GM21447 (cell line): ENCODE measurements at regions not wholly inside any gene's neighbourhood (a gene's known extent, or its start where the extent isn't known, plus 50 kb on each side); places are given as distances from the start of the nearest gene placed in this dataset.

Experiments used
- ATAC-seq: cut with Tn5 transposase; IDR thresholded peaks from one replicate; pipeline ENCODE4 v1.9.1; 2021; ENCODE audit not compliant: unreplicated experiment

- no peak for ATAC-seq
Measured at GRCh38 chr13:50191004-50191403, 175.8 kb downstream of the KCNRG start.

GRCh38 chr13:50192272-50192813 is 177.1 kb downstream of the KCNRG start:
- ATAC-seq = no peak

DNA sequence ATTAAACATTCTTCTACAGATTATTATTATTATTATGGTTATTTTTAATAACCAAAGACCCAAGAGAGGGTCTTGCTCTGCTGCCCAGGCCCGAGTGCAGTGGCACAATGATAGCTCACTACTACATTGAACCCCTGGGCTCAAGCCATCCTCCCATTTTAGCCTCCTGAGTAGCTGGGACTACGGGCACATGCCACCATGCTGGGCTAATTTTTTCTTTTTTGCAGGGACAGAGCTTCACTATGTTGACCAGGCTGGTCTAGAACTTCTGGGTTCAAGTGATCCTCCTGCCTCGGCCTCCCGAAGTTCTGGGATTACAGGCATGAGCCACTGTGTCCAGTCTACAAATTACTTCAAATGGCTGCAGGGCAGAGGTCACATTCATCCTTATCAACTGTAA is 179.8 kb downstream of the KCNRG start:
- no peak for ATAC-seq

DNA sequence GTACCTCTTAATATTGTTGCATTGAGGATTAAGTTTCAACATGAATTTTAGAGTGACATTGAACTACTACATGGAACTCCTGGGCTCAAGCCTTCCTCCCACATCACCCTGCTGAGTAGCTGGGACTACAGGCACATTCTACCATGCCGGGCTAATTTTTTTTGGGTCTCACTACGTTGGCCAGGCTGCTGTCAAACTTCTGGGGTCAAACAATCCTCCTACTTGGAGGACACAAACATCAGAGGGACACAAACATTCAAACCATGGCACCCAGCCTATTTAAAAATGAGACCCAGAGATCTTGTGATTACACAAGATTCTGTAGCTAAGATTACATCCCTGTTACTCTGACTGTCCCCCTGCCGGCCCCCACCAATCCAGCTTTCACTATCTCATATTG is 180.9 kb downstream of the KCNRG start:
- no peak for ATAC-seq

DNA sequence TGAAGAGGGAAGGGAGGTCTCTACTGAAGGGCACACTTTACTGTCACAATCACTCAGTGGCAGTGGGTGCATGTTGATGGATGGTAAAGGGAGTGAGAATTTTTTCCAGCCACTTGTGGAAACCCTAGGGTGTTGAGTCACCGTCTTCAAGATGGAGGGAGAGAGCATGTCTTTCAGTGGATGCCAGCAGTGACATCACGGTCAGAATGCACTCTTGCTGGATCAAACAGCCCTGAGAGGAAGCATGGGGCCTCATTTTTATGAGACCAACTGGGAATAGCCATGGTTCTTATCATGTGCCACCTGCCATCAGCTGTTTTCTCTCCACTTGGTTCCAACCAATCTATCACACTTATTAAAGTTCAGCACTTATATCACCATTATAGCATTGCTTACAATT is 182.5 kb downstream of the KCNRG start:
- ATAC-seq = no peak

GRCh38 chr13:50198508-50198907 is 183.3 kb downstream of the KCNRG start:
- ATAC-seq = no peak

DNA sequence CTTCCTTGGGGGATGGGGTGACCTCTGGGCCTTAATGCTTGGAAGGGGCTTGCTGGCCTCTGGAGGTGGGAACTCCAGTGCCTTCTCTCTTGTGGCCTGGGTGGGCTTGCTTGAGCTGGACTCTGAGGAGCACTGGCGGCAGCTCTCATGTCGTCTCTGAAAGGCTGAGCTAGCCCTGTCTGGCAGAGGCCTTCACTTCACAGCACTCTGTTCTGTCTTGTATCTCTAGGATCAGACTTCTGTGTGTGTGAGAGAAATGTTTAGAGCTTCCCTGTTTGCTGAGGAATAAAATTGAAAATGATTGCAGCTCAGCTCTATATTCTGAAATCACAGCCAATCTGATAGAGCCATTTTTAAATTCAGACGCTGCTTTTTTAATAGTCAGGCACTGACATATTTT is 185.3 kb downstream of the KCNRG start:
- no peak for ATAC-seq

GRCh38 chr13:50200988-50201387 is 185.7 kb downstream of the KCNRG start:
- ATAC-seq = no peak

GRCh38 chr13:50202485-50202884 is 187.2 kb downstream of the KCNRG start:
- ATAC-seq = no peak

- ATAC-seq = no peak
Measured at GRCh38 chr13:50203256-50203941, 188.2 kb downstream of the KCNRG start.

GRCh38 chr13:50205581-50205980 is 190.3 kb downstream of the KCNRG start:
- no peak for ATAC-seq

GRCh38 chr13:50208826-50209335 is 193.6 kb downstream of the KCNRG start:
- ATAC-seq = no peak

GRCh38 chr13:50209631-50210030 is 194.4 kb downstream of the KCNRG start:
- no peak for ATAC-seq

GRCh38 chr13:50213526-50213925 is 198.3 kb downstream of the KCNRG start:
- ATAC-seq = no peak

- no peak for ATAC-seq
Measured at GRCh38 chr13:50214514-50214913, 199.3 kb downstream of the KCNRG start.

DNA sequence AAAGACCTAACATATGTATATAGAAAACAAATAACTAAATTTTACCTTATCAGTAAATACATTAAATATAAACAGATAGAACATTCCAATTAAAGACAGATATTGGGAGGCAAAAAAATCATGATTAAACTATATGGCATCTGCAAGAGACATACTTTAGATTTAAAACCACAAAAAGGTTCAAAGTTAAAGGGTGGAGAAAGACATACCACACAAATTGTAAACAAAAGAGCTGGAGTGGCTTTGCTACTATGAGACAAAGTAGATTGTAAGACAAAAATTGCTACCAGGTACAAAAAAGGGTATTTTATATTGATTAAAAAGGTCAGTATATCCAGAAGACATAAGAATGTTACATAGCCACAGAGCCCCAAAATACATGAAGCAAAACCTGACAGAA is 200.2 kb downstream of the KCNRG start:
- no peak for ATAC-seq

DNA sequence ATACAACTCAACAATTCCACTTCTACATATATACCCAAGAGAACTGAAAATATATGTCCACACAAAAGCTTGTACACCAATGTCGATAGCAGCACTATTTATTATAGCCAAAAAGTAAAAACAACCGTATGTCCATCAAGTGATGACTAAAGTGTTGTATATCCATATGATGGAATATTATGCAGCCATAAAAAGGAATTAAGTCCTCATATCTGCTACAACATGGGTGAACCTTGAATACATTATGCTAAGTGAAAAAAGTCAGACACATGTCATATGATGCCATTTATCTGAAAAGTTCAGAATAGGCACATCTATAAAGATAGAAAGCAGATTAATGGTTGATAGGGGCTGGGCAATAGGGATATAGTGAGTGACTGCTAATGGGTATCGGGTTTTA is 204.5 kb downstream of the KCNRG start:
- no peak for ATAC-seq

GRCh38 chr13:50220938-50221337 is 205.7 kb downstream of the KCNRG start:
- no peak for ATAC-seq

GRCh38 chr13:50222569-50223332 is 207.5 kb downstream of the KCNRG start:
- ATAC-seq = no peak

- peak; percentile 74 for ATAC-seq
Measured at GRCh38 chr13:50224534-50224933, 209.3 kb downstream of the KCNRG start.

DNA sequence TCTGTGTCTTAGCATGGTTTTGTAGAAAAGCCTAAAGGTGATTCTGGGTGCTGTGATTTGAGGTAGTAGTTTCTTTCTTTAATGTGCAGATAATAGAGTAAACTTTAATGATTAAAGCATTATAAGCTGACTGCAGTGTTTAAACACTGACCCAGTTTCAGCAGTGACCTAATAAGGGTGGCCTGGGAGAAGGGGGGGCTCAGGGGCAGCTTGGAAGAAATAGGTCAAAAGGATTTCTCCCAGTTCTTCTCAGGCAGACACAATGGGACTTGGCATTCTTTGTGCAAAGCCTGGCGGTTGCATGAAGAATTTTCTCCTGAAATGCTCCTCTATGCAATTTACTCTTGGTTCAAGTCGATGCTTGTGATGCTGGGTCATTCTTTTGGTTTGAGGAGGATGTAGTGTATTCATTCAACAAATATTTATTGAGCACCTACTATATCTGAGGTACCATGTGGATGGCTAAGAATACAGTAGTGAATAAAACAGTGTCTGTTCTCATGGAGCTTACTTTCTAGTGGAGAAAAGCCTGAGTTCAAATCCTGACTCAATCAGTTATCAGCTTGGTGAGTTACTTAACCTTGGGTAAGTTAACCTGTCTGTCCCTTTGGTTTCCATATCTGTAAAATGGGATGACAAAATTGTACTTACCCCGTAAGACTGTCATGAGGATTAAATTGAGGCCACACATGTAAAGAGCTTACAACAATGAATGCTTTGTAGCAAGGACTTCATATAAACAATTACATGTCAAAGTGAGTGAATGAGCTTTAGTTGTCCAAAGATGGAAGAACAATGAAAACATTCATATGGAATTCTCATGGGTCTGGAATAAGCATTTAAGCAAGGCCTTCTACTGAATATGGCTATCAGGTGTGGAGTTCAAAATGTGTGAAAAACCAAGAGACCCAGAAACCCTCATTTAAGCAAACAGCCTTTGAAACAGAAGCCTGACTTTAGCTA is 210.2 kb downstream of the KCNRG start:
- no peak for ATAC-seq
